A673 (cell line): ENCODE measurements at regions not wholly inside any gene's neighbourhood (a gene's known extent, or its start where the extent isn't known, plus 50 kb on each side); places are given as distances from the start of the nearest gene placed in this dataset.

ENCODE experiments used
- CTCF ChIP-seq: fragments of 300-800, 200-600 bp; sonication (generic); conservative IDR thresholded peaks from 2 replicates; pipeline ENCODE4 v1.5.1; 2017; ENCODE audit warnings: low read depth, mild to moderate bottlenecking, antibody characterized with exemption, low read length, moderate library complexity, mixed read lengths
- EZH2 ChIP-seq: fragments of 200-600 bp; sonication (generic); IDR thresholded peaks from 2 replicates; pipeline ENCODE4 v1.6.1; 2017; ENCODE audit warnings: borderline replicate concordance, low read depth, mild to moderate bottlenecking, mixed read lengths, antibody characterized with exemption, low read length; ENCODE audit not compliant: poor library complexity, severe bottlenecking

- TF ChIP-seq CTCF = no peak
- TF ChIP-seq EZH2 = no peak
Measured at GRCh38 chr11:50246183-50246582, 213.5 kb downstream of the OR4C45 start.
